SK-N-SH (cell line): ENCODE measurements at regions not wholly inside any gene's neighbourhood (a gene's known extent, or its start where the extent isn't known, plus 50 kb on each side); places are given as distances from the start of the nearest gene placed in this dataset.

Experiments used
- CTCF ChIA-PET: fragments of 300-600, 350-600 bp; formaldehyde crosslinking; extraction: SDS; loops from one replicate; lab custom pipeline; 2021; lab: Yijun Ruan, JAX
- POLR2A ChIA-PET: fragments of 350-600 bp; sonication (Branson Sonifier 250); formaldehyde crosslinking; extraction: SDS; loops from one replicate; lab custom pipeline; 2020; ENCODE audit warnings: antibody characterized with exemption, inconsistent platforms; lab: Yijun Ruan, JAX
- DNase-seq: peaks from one replicate; pipeline ENCODE4 v3.0.0; 2012
- H2AFZ ChIP-seq: fragments of 200-600 bp; sonication (generic); 2 replicates; pipeline ENCODE4 v1.8.1; 2016; ENCODE audit warnings: antibody characterized with exemption, mild to moderate bottlenecking, low read depth
- H3F3A ChIP-seq: fragments of 200-600 bp; sonication (generic); replicated peaks from 2 replicates; pipeline ENCODE3; 2016; ENCODE audit warnings: antibody characterized with exemption, mild to moderate bottlenecking; ENCODE audit not compliant: insufficient read depth
- H3K27ac ChIP-seq, 2 experiments: fragments of 200-500 bp in 1 of 2; fragments of 200-600 bp in 1 of 2; sonication (Bioruptor generic) in 1 of 2; sonication (generic), shearing (Covaris generic) in 1 of 2; 2 replicates each; pipeline versions ENCODE4 v1.5.1 to v1.6.1; 2014 to 2016; ENCODE audit warnings: low read depth in 2 of 2, inconsistent platforms in 1 of 2, low read length in 1 of 2, mild to moderate bottlenecking in 1 of 2, mixed read lengths in 1 of 2
- H3K27me3 ChIP-seq: fragments of 200-600 bp; sonication (generic), shearing (Covaris generic); 2 replicates; pipeline ENCODE4 v1.6.1; 2016; ENCODE audit warnings: mixed run types; ENCODE audit not compliant: insufficient read depth
- H3K36me3 ChIP-seq, 2 experiments: fragments of 200-500 bp in 1 of 2; fragments of 200-600 bp in 1 of 2; sonication (Bioruptor generic) in 1 of 2; sonication (generic) in 1 of 2; replicated peaks in 1 of 2; 2 replicates each; pipeline versions ENCODE3 to v1.5.1; 2014 to 2016; ENCODE audit warnings: low read length in 1 of 2, mild to moderate bottlenecking in 1 of 2; ENCODE audit not compliant: insufficient read depth in 2 of 2, control insufficient read depth in 1 of 2
- H3K4me1 ChIP-seq, 2 experiments: fragments of 200-500 bp in 1 of 2; fragments of 200-600 bp in 1 of 2; sonication (Bioruptor generic) in 1 of 2; sonication (generic), shearing (Covaris generic) in 1 of 2; 2 replicates each; pipeline versions ENCODE4 v1.5.1 to v1.6.1; 2014 to 2016; ENCODE audit warnings: low read depth in 1 of 2, low read length in 1 of 2, mixed run types in 1 of 2; ENCODE audit not compliant: insufficient read depth in 2 of 2, control insufficient read depth in 1 of 2
- H3K4me2 ChIP-seq: fragments of 200-600 bp; sonication (generic), shearing (Covaris generic); 2 replicates; pipeline ENCODE4 v1.6.1; 2017; ENCODE audit warnings: mixed run types
- H3K4me3 ChIP-seq, 2 experiments: fragments of 200-500 bp in 1 of 2; fragments of 200-600 bp in 1 of 2; sonication (Bioruptor generic) in 1 of 2; sonication (generic), shearing (Covaris generic) in 1 of 2; 2 replicates each; pipeline versions ENCODE4 v1.5.1 to v1.8.1; 2014 to 2016; ENCODE audit warnings: low read depth in 2 of 2, inconsistent platforms in 1 of 2, low read length in 1 of 2, mild to moderate bottlenecking in 1 of 2, mixed read lengths in 1 of 2, moderate library complexity in 1 of 2
- H3K79me2 ChIP-seq: fragments of 200-600 bp; sonication (generic); 2 replicates; pipeline ENCODE4 v1.8.1; 2017; ENCODE audit warnings: mild to moderate bottlenecking; ENCODE audit not compliant: insufficient read depth
- H3K9ac ChIP-seq: fragments of 200-600 bp; sonication (generic); 2 replicates; pipeline ENCODE4 v1.6.1; 2017; ENCODE audit warnings: mixed run types
- H3K9me2 ChIP-seq: fragments of 200-600 bp; sonication (generic); 2 replicates; pipeline ENCODE4 v1.6.1; 2017; ENCODE audit warnings: mixed run types
- H3K9me3 ChIP-seq: fragments of 200-600 bp; sonication (generic); 2 replicates; pipeline ENCODE4 v1.6.1; 2017; ENCODE audit warnings: mixed run types, mild to moderate bottlenecking, moderate library complexity
- H4K20me1 ChIP-seq: fragments of 200-600 bp; sonication (generic); 2 replicates; pipeline ENCODE4 v1.6.1; 2017; ENCODE audit warnings: mild to moderate bottlenecking, mixed run types; ENCODE audit not compliant: insufficient read depth
- ELF1 ChIP-seq: IDR thresholded peaks from 2 replicates; pipeline ENCODE4 v1.4.0; 2012
- EZH2phosphoT487 ChIP-seq: fragments of 200-600 bp; sonication (generic); IDR thresholded peaks from 2 replicates; pipeline ENCODE4 v1.6.1; 2017; ENCODE audit warnings: low read depth, mixed run types, mild to moderate bottlenecking, antibody characterized with exemption, moderate library complexity, borderline replicate concordance
- FOSL2 ChIP-seq: IDR thresholded peaks from 2 replicates; pipeline ENCODE4 v1.4.0; 2012; ENCODE audit warnings: low read depth, mild to moderate bottlenecking, moderate library complexity, borderline replicate concordance
- JUND ChIP-seq: IDR thresholded peaks from 2 replicates; pipeline ENCODE4 v1.4.0; 2012
- RAD21 ChIP-seq: IDR thresholded peaks from 2 replicates; pipeline ENCODE4 v1.6.1; 2012; ENCODE audit warnings: mild to moderate bottlenecking, low read length
- RXRA ChIP-seq: IDR thresholded peaks from 2 replicates; pipeline ENCODE4 v1.4.0; 2012; ENCODE audit warnings: low read depth, mild to moderate bottlenecking, borderline replicate concordance
- SIN3A ChIP-seq: IDR thresholded peaks from 2 replicates; pipeline ENCODE4 v1.6.1; 2012; ENCODE audit warnings: low read depth, mild to moderate bottlenecking, low read length, moderate library complexity, borderline replicate concordance
- SMC3 ChIP-seq: IDR thresholded peaks from 2 replicates; pipeline ENCODE4 v1.6.1; 2012; ENCODE audit warnings: low read depth, low read length, improper control_type of control experiment
- TAF1 ChIP-seq: IDR thresholded peaks from 2 replicates; pipeline ENCODE4 v1.6.1; 2012; ENCODE audit warnings: low read depth, mild to moderate bottlenecking, low read length, moderate library complexity, borderline replicate concordance
- TEAD4 ChIP-seq: IDR thresholded peaks from 2 replicates; pipeline ENCODE4 v1.4.0; 2012; ENCODE audit warnings: mild to moderate bottlenecking, borderline replicate concordance; ENCODE audit not compliant: insufficient read depth
- WGBS: methylation state at CpG from one replicate; pipeline ENCODE4 v1.1.6; 2017; ENCODE audit warnings: low lambda C conversion rate; 5-methylcytosine and 5-hydroxymethylcytosine counted together
- TF ChIP-seq, protein P1 (sequence below): IDR thresholded peaks from 2 replicates; pipeline ENCODE4 v1.4.0; 2012; ENCODE audit warnings: low read depth
- TF ChIP-seq, protein P2 (sequence below): IDR thresholded peaks from 2 replicates; pipeline ENCODE4 v1.4.0; 2012; ENCODE audit warnings: low read depth, borderline replicate concordance
- TF ChIP-seq, protein P3 (sequence below): IDR thresholded peaks from 2 replicates; pipeline ENCODE4; 2012
- TF ChIP-seq, protein P4 (sequence below): fragments of 150-350 bp; IDR thresholded peaks from 2 replicates; pipeline ENCODE4 v1.6.1; 2016; ENCODE audit warnings: mild to moderate bottlenecking, low read depth, low read length
- TF ChIP-seq, protein P5 (sequence below): IDR thresholded peaks from 2 replicates; pipeline ENCODE4 v1.4.0; 2012; ENCODE audit warnings: low read depth, borderline replicate concordance

DNA sequence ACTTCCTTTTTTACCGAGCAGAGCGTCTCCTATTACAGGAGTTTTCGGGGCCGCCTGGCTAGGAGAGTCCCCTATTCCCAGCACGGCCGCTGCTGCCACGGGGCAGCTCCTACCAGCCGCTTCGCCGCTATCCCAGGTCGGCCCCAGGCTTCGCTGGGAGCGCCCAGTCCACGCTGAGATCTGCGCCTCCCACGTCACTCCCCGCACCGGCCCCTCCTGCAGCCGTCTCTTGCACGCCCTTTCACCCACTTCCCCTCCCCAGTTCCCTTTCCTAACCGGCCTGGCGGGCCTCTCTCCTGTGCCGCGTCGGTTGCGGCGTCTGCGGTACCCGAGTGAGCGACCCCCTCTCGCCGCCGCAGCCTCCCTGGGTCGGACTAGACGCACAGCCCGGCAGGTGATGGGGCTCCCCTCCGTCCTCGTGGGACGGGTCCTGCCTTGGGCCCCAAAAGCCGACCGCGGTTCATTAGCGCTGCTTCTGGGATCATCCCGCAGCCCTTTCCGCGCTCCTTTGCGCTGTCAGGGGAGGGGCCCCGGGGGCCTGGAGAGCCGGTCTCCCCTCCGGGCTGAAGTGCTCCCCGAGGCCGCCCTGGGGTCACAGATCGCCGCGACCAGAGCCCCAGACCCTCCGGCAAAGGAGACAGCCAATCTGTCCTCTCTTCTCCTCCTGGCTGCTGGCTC is 1318.4 kb downstream of the TMEM121 start:
- Histone ChIP-seq H3F3A (peaks cover 13% of the 10 kb centered on the region), H3K4me2 (peak overlapping the region; percentile 85), H3K9ac (peak overlapping the region; percentile 55), H3K9me2 (no peaks in the 10 kb centered on the region), H3K4me1 (peaks cover 12 to 24% of the 10 kb centered on the region in 2 experiments; a peak in 3 of 4 replicates), H3K4me3 (peak overlapping the region; percentile 54 to 61), H2AFZ (peak overlapping the region; percentile 87), H3K27ac (peak overlapping the region in 1 of 2 experiments; percentile 63; a peak in 2 of 4 replicates), H3K36me3 (no peaks in the 10 kb centered on the region), H4K20me1 (no peaks in the 10 kb centered on the region)
- CTCF ChIA-PET, result interaction anchor here (1.4 to 2.6 kb wide), 3 partner anchors 13 to 55 kb away, joined by 4 to 14 read pairs (median 5); no protein-coding TSS in a partner anchor
- POLR2A ChIA-PET, result no interaction called here
- WGBS, result under 1% methylated on average over 25 of the region's 56 CpGs
- DNase-seq, result peak; percentile 58
- TF ChIP-seq, protein P1, sequence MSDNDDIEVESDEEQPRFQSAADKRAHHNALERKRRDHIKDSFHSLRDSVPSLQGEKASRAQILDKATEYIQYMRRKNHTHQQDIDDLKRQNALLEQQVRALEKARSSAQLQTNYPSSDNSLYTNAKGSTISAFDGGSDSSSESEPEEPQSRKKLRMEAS, result peak; percentile 26; the same call in 1 of the 2 replicates
- TF ChIP-seq FOSL2, result no peak
- TF ChIP-seq, all 33 proteins: peak for 1
- Histone ChIP-seq H3K9me3 (no peaks in the 10 kb centered on the region; the same call in 1 of the 2 replicates), H3K27me3 (no peaks in the 10 kb centered on the region), H3K79me2 (no peaks in the 10 kb centered on the region)

DNA sequence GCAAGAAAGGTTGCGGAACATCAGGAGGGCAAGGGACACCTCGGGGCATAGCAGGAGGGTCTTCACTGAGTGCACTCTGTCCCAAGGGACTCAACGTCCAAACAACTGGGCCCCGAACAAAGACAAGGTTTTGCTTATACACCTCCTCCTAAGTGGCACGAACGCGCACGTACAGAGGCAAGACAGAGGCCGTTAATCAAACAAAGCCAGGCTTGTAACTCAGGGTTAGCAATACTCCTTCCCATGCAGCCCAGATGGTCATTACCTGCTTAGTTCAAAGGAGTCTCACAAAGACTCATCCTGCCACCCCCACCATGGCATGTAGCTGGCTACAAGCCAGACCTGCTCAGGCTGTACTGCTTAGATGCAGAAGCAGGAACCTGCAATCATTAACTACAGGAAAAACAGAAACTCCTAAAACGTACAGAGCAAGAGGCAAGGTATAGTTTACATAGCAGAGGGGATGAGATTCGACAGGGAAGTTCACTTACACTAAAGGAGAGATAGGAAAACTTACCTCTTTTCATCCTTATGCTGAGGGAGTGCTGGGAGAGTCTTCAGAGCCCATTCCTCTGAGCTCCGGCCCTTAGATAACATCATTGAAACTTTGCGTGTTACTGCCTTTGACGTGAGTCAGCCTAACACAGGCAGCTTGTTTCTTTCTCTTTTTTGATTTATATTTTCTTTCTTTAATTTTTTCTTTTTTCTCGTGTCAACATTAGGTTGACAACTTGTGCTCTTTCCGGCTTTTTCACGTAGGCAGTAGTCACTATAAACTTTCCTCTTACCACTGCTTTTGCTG is 1319.1 kb downstream of the TMEM121 start:
- peaks cover 13% of the 10 kb centered on the region for H3F3A ChIP-seq
- peaks cover 12 to 24% of the 10 kb centered on the region in 2 experiments; a peak in 3 of 4 replicates for H3K4me1 ChIP-seq
- H2AFZ ChIP-seq, result peak overlapping the region; percentile 87
- 20% methylated on average over 9 of the region's 17 CpGs for WGBS
- 0 out of 2 replicates have a peak, but pooled peaks cover 4% of the 10 kb centered on the region for H3K27me3 ChIP-seq
- no peaks in the 10 kb centered on the region for H3K36me3 ChIP-seq
- ChIA-PET POLR2A (no interaction called here), CTCF (interaction anchor here (0.8 to 2.6 kb wide), 3 partner anchors 14 to 69 kb away, joined by 3 to 14 read pairs (median 3); no protein-coding TSS in a partner anchor)
- peak overlapping the region; percentile 85 for H3K4me2 ChIP-seq
- H3K9me3 ChIP-seq, result no peaks in the 10 kb centered on the region; the same call in 1 of the 2 replicates
- peak overlapping the region; percentile 55 for H3K9ac ChIP-seq
- peak overlapping the region in 1 of 2 experiments; percentile 63; a peak in 2 of 4 replicates for H3K27ac ChIP-seq
- no peaks in the 10 kb centered on the region for H3K79me2 ChIP-seq
- peak overlapping the region; percentile 54 to 61 for H3K4me3 ChIP-seq
- no peaks in the 10 kb centered on the region for H4K20me1 ChIP-seq
- DNase-seq, result peak; percentile 19
- H3K9me2 ChIP-seq, result no peaks in the 10 kb centered on the region
- TF ChIP-seq, protein P2, sequence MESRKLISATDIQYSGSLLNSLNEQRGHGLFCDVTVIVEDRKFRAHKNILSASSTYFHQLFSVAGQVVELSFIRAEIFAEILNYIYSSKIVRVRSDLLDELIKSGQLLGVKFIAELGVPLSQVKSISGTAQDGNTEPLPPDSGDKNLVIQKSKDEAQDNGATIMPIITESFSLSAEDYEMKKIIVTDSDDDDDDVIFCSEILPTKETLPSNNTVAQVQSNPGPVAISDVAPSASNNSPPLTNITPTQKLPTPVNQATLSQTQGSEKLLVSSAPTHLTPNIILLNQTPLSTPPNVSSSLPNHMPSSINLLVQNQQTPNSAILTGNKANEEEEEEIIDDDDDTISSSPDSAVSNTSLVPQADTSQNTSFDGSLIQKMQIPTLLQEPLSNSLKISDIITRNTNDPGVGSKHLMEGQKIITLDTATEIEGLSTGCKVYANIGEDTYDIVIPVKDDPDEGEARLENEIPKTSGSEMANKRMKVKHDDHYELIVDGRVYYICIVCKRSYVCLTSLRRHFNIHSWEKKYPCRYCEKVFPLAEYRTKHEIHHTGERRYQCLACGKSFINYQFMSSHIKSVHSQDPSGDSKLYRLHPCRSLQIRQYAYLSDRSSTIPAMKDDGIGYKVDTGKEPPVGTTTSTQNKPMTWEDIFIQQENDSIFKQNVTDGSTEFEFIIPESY, result no peak
- no peak for TF ChIP-seq TAF1
- 0 out of 2 replicates have a peak, but pooled peaks have one; percentile 7 for TF ChIP-seq JUND
- no peak for TF ChIP-seq TEAD4
- no peak for TF ChIP-seq RAD21
- TF ChIP-seq, protein P3, sequence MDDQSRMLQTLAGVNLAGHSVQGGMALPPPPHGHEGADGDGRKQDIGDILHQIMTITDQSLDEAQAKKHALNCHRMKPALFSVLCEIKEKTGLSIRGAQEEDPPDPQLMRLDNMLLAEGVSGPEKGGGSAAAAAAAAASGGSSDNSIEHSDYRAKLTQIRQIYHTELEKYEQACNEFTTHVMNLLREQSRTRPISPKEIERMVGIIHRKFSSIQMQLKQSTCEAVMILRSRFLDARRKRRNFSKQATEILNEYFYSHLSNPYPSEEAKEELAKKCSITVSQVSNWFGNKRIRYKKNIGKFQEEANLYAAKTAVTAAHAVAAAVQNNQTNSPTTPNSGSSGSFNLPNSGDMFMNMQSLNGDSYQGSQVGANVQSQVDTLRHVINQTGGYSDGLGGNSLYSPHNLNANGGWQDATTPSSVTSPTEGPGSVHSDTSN, result no peak
- no peak for TF ChIP-seq RXRA
- no peak for TF ChIP-seq SMC3
- TF ChIP-seq ELF1, result no peak
- TF ChIP-seq FOSL2, result peak; percentile 31; the same call in 1 of the 2 replicates
- TF ChIP-seq, protein P4, sequence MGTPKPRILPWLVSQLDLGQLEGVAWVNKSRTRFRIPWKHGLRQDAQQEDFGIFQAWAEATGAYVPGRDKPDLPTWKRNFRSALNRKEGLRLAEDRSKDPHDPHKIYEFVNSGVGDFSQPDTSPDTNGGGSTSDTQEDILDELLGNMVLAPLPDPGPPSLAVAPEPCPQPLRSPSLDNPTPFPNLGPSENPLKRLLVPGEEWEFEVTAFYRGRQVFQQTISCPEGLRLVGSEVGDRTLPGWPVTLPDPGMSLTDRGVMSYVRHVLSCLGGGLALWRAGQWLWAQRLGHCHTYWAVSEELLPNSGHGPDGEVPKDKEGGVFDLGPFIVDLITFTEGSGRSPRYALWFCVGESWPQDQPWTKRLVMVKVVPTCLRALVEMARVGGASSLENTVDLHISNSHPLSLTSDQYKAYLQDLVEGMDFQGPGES, result no peak
- TF ChIP-seq EZH2phosphoT487, result no peak
- TF ChIP-seq, protein P5, sequence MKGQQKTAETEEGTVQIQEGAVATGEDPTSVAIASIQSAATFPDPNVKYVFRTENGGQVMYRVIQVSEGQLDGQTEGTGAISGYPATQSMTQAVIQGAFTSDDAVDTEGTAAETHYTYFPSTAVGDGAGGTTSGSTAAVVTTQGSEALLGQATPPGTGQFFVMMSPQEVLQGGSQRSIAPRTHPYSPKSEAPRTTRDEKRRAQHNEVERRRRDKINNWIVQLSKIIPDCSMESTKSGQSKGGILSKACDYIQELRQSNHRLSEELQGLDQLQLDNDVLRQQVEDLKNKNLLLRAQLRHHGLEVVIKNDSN, result no peak
- no peak for TF ChIP-seq SIN3A
